H9 (cell line): ENCODE measurements at regions not wholly inside any gene's neighbourhood (a gene's known extent, or its start where the extent isn't known, plus 50 kb on each side); places are given as distances from the start of the nearest gene placed in this dataset.

Source experiments
- DNase-seq: peaks from one replicate; pipeline ENCODE4 v3.0.0-alpha.2; 2017
- H2AFZ ChIP-seq: one replicate; pipeline ENCODE4 v1.6.1; 2013; ENCODE audit warnings: mild to moderate bottlenecking, low read length, control low read depth, moderate library complexity
- H2AK5ac ChIP-seq: 2 replicates; pipeline ENCODE4 v1.6.1; 2013; ENCODE audit warnings: low read length, control low read depth, mixed read lengths; ENCODE audit not compliant: insufficient read length
- H2BK120ac ChIP-seq: one replicate; pipeline ENCODE4 v1.6.1; 2013; ENCODE audit warnings: low read depth, mild to moderate bottlenecking, low read length, control low read depth, inconsistent platforms; ENCODE audit not compliant: poor library complexity, severe bottlenecking
- H2BK12ac ChIP-seq: 2 replicates; pipeline ENCODE4 v1.6.1; 2013; ENCODE audit warnings: low read length, control low read depth, mixed read lengths, low read depth; ENCODE audit not compliant: insufficient read length
- H2BK15ac ChIP-seq: 2 replicates; pipeline ENCODE4 v1.6.1; 2013; ENCODE audit warnings: low read depth, low read length, control low read depth
- H2BK20ac ChIP-seq: one replicate; pipeline ENCODE4 v1.6.1; 2013; ENCODE audit warnings: low read depth, mild to moderate bottlenecking, low read length, control low read depth, inconsistent platforms; ENCODE audit not compliant: poor library complexity, severe bottlenecking
- H2BK5ac ChIP-seq: 2 replicates; pipeline ENCODE4 v1.6.1; 2013; ENCODE audit warnings: low read length, control low read depth, mixed read lengths; ENCODE audit not compliant: insufficient read length
- H3K14ac ChIP-seq: 2 replicates; pipeline ENCODE4 v1.6.1; 2013; ENCODE audit warnings: low read length, control low read depth; ENCODE audit not compliant: insufficient read depth
- H3K18ac ChIP-seq: 2 replicates; pipeline ENCODE4 v1.6.1; 2013; ENCODE audit warnings: low read depth, mild to moderate bottlenecking, mixed read lengths, low read length, control low read depth; ENCODE audit not compliant: insufficient read length
- H3K23ac ChIP-seq: 2 replicates; pipeline ENCODE4 v1.6.1; 2013; ENCODE audit warnings: low read length, control low read depth, mixed read lengths, low read depth; ENCODE audit not compliant: insufficient read length
- H3K23me2 ChIP-seq: 2 replicates; pipeline ENCODE4 v1.6.1; 2013; ENCODE audit warnings: low read depth, mild to moderate bottlenecking, mixed read lengths, low read length, control low read depth; ENCODE audit not compliant: insufficient read length, poor library complexity, severe bottlenecking
- H3K27ac ChIP-seq: 2 replicates; pipeline ENCODE4 v1.5.1; 2013; ENCODE audit warnings: low read length, control low read depth, mixed read lengths, low read depth; ENCODE audit not compliant: insufficient read length
- H3K27me3 ChIP-seq: 2 replicates; pipeline ENCODE4 v1.6.1; 2013; ENCODE audit warnings: low read length, control low read depth, inconsistent platforms; ENCODE audit not compliant: insufficient read depth
- H3K4ac ChIP-seq: 2 replicates; pipeline ENCODE4 v1.6.1; 2013; ENCODE audit warnings: low read depth, mild to moderate bottlenecking, control low read depth, inconsistent platforms, low read length, moderate library complexity
- H3K4me1 ChIP-seq: 2 replicates; pipeline ENCODE4 v1.6.1; 2013; ENCODE audit warnings: low read length, control low read depth, inconsistent platforms; ENCODE audit not compliant: insufficient read depth
- H3K4me2 ChIP-seq: 2 replicates; pipeline ENCODE4 v1.6.1; 2013; ENCODE audit warnings: low read length, control low read depth, mixed read lengths; ENCODE audit not compliant: insufficient read length, insufficient read depth
- H3K56ac ChIP-seq: 2 replicates; pipeline ENCODE4 v1.6.1; 2013; ENCODE audit warnings: low read depth, mild to moderate bottlenecking, mixed read lengths, low read length, control low read depth; ENCODE audit not compliant: insufficient read length
- H3K79me1 ChIP-seq: 2 replicates; pipeline ENCODE4 v1.6.1; 2013; ENCODE audit warnings: low read depth, mild to moderate bottlenecking, moderate library complexity, low read length, control low read depth, inconsistent platforms; ENCODE audit not compliant: insufficient read depth, poor library complexity, severe bottlenecking
- H3K79me2 ChIP-seq: 2 replicates; pipeline ENCODE4 v1.6.1; 2013; ENCODE audit warnings: low read length, control low read depth, inconsistent platforms; ENCODE audit not compliant: insufficient read depth
- H3K9ac ChIP-seq: 2 replicates; pipeline ENCODE4 v1.6.1; 2013; ENCODE audit warnings: low read length, control low read depth, mixed read lengths; ENCODE audit not compliant: insufficient read length; ENCODE audit errors: extremely low read depth
- H3K9me3 ChIP-seq: one replicate; pipeline ENCODE4 v1.6.1; 2013; ENCODE audit warnings: low read depth, low read length, inconsistent platforms; ENCODE audit not compliant: control insufficient read depth
- H3T11ph ChIP-seq: one replicate; pipeline ENCODE4 v1.6.1; 2013; ENCODE audit warnings: mild to moderate bottlenecking, low read length, control low read depth, inconsistent platforms
- H4K20me1 ChIP-seq: one replicate; pipeline ENCODE4 v1.6.1; 2013; ENCODE audit not compliant: control insufficient read depth, insufficient read length, insufficient read depth
- H4K5ac ChIP-seq: 2 replicates; pipeline ENCODE4 v1.6.1; 2013; ENCODE audit warnings: low read depth, mild to moderate bottlenecking, mixed read lengths, low read length, control low read depth; ENCODE audit not compliant: insufficient read length
- H4K8ac ChIP-seq: replicated peaks from 2 replicates; pipeline ENCODE4 v1.6.1; 2013; ENCODE audit warnings: low read length, control low read depth, mixed read lengths, low read depth; ENCODE audit not compliant: insufficient read length
- H4K91ac ChIP-seq: 2 replicates; pipeline ENCODE4 v1.6.1; 2013; ENCODE audit warnings: low read depth, mild to moderate bottlenecking, moderate library complexity, mixed read lengths, low read length, control low read depth; ENCODE audit not compliant: insufficient read length
- H3K27ac Mint-ChIP-seq, 3 experiments: 2 replicates in 2 of 3; 3 replicates in 1 of 3; pipeline ENCODE4 v1.8.0; 2020 to 2021; ENCODE audit warnings: mixed read lengths in 3 of 3, mild to moderate bottlenecking in 1 of 3, moderate library complexity in 1 of 3
- H3K27me3 Mint-ChIP-seq: 2 replicates; pipeline ENCODE4 v1.8.0; 2021; ENCODE audit warnings: low read depth, mild to moderate bottlenecking, moderate library complexity, mixed read lengths
- H3K36me3 Mint-ChIP-seq, 3 experiments: 2 replicates in 2 of 3; 3 replicates in 1 of 3; pipeline ENCODE4 v1.8.0; 2020 to 2021; ENCODE audit warnings: low read depth in 3 of 3, mixed read lengths in 3 of 3; ENCODE audit not compliant: insufficient read depth in 1 of 3
- H3K4me1 Mint-ChIP-seq, 2 experiments: 2 replicates each; pipeline ENCODE4 v1.8.0; 2020; ENCODE audit warnings: mixed read lengths in 2 of 2
- H3K4me3 Mint-ChIP-seq, 2 experiments: 2 replicates in 1 of 2; 3 replicates in 1 of 2; pipeline ENCODE4 v1.8.0; 2020 to 2021; ENCODE audit warnings: mild to moderate bottlenecking in 2 of 2, mixed read lengths in 2 of 2, moderate library complexity in 1 of 2
- H3K9me3 Mint-ChIP-seq, 2 experiments: 2 replicates in 1 of 2; 3 replicates in 1 of 2; pipeline ENCODE4 v1.8.0; 2020; ENCODE audit warnings: mild to moderate bottlenecking in 2 of 2, mixed read lengths in 2 of 2, moderate library complexity in 1 of 2
- WGBS: extraction: QIAGEN DNeasy Blood & Tissue Kit; methylation state at CpG from one replicate; pipeline ENCODE4 v1.1.7; 2013; ENCODE audit warnings: missing lambda C conversion rate, low lambda C conversion rate, mixed read lengths; ENCODE audit not compliant: insufficient read length; ENCODE audit errors: extremely low coverage; 5-methylcytosine and 5-hydroxymethylcytosine counted together
- TF ChIP-seq, protein P1 (sequence below): fragments of 200-600 bp; sonication (generic); conservative IDR thresholded peaks from 3 replicates; pipeline ENCODE4 v1.8.0; 2021; ENCODE audit warnings: antibody characterized with exemption, mild to moderate bottlenecking

GRCh38 chr17:77480199-77480508 lies 339.4 kb downstream of the SEC14L1 start:
- Histone ChIP-seq H3K18ac (peak overlapping the region; percentile 17), H3K9ac (no peak overlapping the region), H4K91ac (no peak overlapping the region), H3K4ac (no peak overlapping the region; the same call in 1 of the 2 replicates), H2AK5ac (no peak overlapping the region), H3K23ac (no peak overlapping the region), H3K27ac (no peak overlapping the region), H2BK120ac (no peak overlapping the region), H3K9me3 (no peaks in the 10 kb centered on the region), H4K8ac (no peak overlapping the region), H2BK5ac (no peak overlapping the region), H3T11ph (no peak overlapping the region), H2AFZ (no peak overlapping the region), H2BK12ac (no peak overlapping the region), H3K4me2 (no peak overlapping the region), H3K56ac (no peak overlapping the region), H3K79me2 (peaks cover 16% of the 10 kb centered on the region; the same call in 1 of the 2 replicates), H3K4me1 (peaks cover 2% of the 10 kb centered on the region; the same call in 1 of the 2 replicates), H3K79me1 (peaks cover 4% of the 10 kb centered on the region), H3K27me3 (no peaks in the 10 kb centered on the region), H3K14ac (peak overlapping the region; percentile 64), H4K20me1 (no peaks in the 10 kb centered on the region), H4K5ac (no peak overlapping the region), H3K23me2 (no peaks in the 10 kb centered on the region), H2BK15ac (no peak overlapping the region), H2BK20ac (no peak overlapping the region)
- Mint-ChIP-seq H3K9me3 (no peaks in the 10 kb centered on the region), H3K36me3 (peaks cover 5 to 8% (median 8%) of the 10 kb centered on the region in 3 experiments; a peak in 6 of 7 replicates), H3K4me1 (peaks cover 41 to 53% of the 10 kb centered on the region in 2 experiments), H3K27me3 (no peaks in the 10 kb centered on the region), H3K4me3 (no peak overlapping the region; a peak in 1 of 5 replicates), H3K27ac (peak overlapping the region; percentile 76 to 89 (median 86); a peak in 5 of 7 replicates)
- TF ChIP-seq, protein P1, sequence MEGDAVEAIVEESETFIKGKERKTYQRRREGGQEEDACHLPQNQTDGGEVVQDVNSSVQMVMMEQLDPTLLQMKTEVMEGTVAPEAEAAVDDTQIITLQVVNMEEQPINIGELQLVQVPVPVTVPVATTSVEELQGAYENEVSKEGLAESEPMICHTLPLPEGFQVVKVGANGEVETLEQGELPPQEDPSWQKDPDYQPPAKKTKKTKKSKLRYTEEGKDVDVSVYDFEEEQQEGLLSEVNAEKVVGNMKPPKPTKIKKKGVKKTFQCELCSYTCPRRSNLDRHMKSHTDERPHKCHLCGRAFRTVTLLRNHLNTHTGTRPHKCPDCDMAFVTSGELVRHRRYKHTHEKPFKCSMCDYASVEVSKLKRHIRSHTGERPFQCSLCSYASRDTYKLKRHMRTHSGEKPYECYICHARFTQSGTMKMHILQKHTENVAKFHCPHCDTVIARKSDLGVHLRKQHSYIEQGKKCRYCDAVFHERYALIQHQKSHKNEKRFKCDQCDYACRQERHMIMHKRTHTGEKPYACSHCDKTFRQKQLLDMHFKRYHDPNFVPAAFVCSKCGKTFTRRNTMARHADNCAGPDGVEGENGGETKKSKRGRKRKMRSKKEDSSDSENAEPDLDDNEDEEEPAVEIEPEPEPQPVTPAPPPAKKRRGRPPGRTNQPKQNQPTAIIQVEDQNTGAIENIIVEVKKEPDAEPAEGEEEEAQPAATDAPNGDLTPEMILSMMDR: no peak; the same call in 2 of the 3 replicates
- DNase-seq: no peak
- no CpG with 5 or more reads among the region's 7 CpGs for WGBS
